GM12873 (cell line): ENCODE measurements at regions not wholly inside any gene's neighbourhood (a gene's known extent, or its start where the extent isn't known, plus 50 kb on each side); places are given as distances from the start of the nearest gene placed in this dataset.

ENCODE experiments used
- CTCF ChIP-seq: IDR thresholded peaks from 2 replicates; pipeline ENCODE4 v1.5.1; 2012; ENCODE audit warnings: low read depth, mild to moderate bottlenecking, moderate library complexity, low read length, control low read depth; ENCODE audit not compliant: insufficient read depth; ENCODE audit errors: missing control alignments

GRCh38 chr6:41404182-41404845, 68.9 kb downstream of the NCR2 start:
- TF ChIP-seq CTCF, result no peak

DNA sequence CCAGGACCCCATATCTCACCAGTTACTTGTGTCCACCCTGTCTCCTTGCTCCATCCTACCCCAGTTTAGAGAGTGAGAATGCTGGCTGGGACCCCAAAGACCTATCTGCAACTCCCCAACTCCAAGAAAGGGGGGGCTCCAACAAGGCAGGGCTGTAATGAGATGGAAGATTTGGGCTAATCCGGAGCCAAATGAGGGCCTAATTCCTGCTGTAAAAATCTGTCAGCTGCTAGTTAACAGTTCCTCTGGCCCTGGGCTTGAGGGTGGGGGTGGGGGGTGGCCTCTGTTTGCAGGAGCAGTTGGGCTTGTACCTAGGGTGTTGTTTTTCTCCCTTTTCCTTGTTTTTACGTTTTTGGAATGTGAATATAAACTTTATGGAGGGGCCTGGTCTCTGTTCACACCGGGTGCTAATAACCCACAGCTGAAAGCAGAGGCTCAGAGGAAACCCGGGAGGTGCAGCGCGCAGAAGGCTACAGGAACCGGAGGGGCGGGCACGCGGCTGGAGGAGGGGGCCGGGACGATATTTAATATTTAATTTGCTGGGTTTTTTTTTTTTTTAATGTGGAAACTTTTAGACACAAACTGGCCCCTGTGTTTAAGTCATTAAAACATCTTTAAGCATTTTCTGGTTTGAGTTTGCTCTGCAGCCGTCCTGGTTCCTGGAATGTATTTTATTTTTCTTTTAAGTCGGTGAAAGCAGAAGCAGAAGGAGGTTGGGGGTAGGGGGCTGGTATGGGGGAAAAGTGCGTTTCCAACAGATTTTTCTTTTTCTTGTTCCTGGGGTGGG, 70.7 kb downstream of the NCR2 start:
- no peak for TF ChIP-seq CTCF

GRCh38 chr6:41406728-41407489, 71.5 kb downstream of the NCR2 start:
- no peak for TF ChIP-seq CTCF

- TF ChIP-seq CTCF, result no peak
These were observed 73.2 kb downstream of the NCR2 start for GRCh38 chr6:41408576-41408975.

DNA sequence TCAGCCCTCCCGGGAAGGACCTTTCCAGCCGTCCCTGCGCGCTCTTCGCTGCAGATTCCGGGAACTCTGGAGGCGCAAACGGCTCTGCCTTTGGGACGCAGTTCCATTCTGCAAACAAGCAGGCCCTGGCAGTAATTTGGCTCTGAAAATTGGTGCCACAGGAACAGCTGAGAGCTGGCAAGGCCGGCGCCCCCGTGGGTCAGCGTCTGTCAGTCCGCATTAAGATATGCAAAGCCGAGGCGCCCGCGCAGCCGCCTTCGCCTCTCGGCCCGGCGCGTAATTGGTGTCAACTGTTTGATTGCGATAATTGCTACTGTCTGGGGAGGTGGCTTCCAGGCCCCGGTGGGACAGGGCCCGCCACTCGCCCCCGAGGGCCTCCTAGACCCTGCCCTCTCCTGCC, 73.6 kb downstream of the NCR2 start:
- TF ChIP-seq CTCF, result no peak

DNA sequence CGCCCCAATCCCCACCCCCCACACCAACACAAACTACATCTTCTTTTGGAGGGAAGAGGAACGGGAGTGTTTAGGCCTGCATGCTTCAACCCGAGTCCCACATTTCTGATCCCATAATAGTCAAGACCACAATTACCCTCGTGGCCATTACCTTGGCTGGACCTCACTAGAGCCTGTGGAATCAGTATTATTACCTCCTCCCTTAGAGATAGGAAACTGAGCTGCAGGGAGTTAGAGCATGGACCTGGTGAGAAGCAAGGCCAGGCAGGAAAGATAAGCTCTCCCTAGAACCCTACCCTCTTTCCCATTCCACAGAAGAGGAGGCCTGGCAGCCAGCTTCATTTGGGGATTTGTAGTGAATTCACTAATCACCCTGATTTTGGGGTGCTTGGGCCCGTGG, 74.1 kb downstream of the NCR2 start:
- no peak for TF ChIP-seq CTCF

GRCh38 chr6:41411961-41412360, 76.6 kb downstream of the NCR2 start:
- TF ChIP-seq CTCF, result no peak
